Islet of Langerhans (tissue), 1 donor: ENCODE measurements at regions not wholly inside any gene's neighbourhood (a gene's known extent, or its start where the extent isn't known, plus 50 kb on each side); places are given as distances from the start of the nearest gene placed in this dataset.
"Not testable (repeated sequence)": the region's sequence is repeated elsewhere in the genome, so short reads cannot be mapped to it uniquely, and the experiment has no call there.

Experiments used
- FAIRE-seq: peaks from one replicate; lab custom pipeline; 2011; peaks lifted over from hg19 to GRCh38; lab: Jason Lieb, UNC

- FAIRE-seq, result no peak
Measured at GRCh38 chr4:166153548-166153947, 280.5 kb downstream of the TLL1 start.

DNA sequence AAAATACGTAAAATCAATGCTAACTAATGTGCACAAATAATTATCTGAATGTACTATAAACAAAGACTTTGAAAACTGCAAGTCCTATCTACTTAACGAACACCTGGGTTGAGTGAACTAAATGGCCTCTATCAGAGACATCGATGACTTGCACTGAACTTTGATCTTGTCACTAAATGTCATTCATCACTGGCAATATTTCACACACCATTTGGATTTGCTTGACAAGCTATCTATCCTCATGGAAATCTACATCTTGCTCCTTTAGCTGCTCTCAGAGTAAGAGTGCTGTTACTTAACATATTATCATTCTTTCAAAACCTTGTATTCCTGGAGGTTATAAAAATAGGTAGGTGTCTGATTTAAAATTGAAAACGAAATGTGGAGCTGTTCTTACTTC is 289.3 kb downstream of the TLL1 start:
- no peak for FAIRE-seq

DNA sequence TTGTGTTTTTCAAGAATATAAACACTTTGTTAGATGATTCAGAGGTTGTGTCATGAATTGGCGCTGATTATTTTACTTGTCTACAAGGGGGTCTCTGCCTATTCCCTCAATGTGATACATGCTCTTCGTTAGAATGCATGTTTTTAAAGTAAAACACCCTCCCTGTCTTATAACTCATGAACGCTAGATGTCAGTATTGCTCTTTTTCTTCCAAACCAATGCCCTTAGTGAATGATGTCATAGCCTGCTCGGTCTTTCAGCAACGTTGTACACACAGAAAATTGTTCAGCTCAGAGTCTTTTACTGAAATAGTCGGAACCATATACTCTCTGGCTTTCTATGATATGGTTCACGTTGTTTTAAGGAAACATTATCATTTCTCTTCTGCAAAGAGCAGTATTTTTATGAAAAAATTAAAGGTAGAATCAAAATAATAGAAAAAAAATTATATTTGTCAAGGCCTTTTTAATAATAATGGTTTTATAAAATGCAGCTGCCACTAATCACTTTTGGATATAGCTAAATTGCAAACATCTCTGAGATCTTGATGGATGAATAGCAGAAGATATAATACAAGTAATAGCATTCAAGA is 292.9 kb downstream of the TLL1 start:
- peak; percentile 99 for FAIRE-seq

- no peak for FAIRE-seq
Measured at GRCh38 chr4:166169111-166169510, 296.1 kb downstream of the TLL1 start.

DNA sequence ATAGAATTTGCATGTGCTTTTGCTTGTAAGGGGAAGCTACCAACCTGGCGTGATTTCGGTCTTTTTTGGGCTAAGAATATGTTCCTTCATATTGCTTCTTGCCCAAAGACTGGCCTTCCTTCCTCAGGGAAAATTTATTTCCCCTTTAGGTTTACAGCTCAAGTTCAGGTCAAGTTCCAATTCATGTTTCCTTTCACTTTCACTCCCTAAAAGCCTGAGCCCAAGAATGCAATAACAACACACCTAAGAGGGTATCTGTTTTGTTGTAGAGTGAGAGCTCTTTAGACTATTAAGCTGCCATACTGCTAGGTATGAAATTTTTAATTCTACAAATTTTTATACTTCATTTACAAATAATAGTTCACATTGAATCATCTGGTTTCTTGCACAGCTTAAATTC is 299.6 kb downstream of the TLL1 start:
- FAIRE-seq, result no peak

- no peak for FAIRE-seq
Measured at GRCh38 chr4:166174717-166175490, 301.9 kb downstream of the TLL1 start.

- no peak for FAIRE-seq
Measured at GRCh38 chr4:166182145-166182544, 309.1 kb downstream of the TLL1 start.

GRCh38 chr4:166195101-166195500 is 322.1 kb downstream of the TLL1 start:
- FAIRE-seq, result no peak

- FAIRE-seq, result no peak
Measured at GRCh38 chr4:166197166-166197565, 324.1 kb downstream of the TLL1 start.

DNA sequence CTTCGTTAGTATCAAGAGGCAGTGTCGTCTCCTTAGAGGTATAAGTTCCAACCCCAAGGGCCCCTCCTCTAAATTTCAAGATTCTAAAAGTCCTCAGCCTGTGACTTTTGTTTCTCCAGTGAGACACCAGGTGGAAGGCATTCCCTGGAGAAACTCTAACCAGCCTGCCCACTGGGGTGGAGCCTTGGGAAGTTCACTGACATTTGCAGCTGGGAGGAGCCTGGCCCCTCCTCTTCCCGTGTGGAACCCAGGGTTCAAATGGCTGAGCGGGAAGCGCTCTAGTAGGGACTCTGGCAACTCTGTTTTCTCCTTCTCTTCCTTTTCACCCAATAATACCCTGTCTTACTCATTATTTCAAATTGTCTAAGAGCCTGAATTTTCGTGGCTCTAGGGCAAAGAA is 325.0 kb downstream of the TLL1 start:
- no peak for FAIRE-seq

DNA sequence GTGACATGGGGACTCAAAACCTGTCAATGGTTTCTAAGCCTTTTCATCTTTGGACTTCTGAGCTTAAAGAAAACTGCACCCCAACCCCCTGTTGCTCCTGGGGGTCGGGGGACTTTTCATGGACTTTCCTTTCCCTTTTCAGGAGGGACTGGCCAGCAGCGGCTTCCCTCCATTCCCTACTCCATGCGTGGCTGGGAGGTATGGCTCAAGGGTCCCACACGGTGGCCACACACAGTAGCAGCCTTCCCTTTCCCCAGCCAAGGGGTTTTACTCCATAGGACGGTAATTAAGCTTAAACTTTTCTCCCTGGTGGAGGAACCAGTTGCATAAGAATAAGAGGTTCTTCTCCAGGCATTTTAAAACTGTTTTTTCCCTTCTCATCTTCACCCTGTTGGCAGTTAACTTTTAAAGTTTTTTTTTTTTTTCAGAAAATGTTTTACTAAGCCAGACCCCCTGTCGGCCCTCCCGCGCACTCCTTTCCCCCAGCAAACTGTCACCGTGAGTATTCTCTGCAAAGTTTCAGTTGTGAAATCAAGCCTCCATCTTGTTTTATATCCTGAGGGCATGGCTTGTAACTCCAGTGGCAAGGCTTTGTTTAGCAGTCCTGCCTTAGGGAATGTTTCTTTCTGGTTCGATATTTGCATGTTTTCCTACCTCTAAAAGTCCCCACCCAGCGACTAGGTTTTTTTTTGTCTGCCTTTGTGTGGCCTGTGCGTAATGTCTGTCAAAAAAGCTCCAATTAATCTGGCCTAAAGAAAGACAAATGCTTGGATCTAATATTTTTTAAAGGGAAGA is 325.7 kb downstream of the TLL1 start:
- FAIRE-seq, result no peak

DNA sequence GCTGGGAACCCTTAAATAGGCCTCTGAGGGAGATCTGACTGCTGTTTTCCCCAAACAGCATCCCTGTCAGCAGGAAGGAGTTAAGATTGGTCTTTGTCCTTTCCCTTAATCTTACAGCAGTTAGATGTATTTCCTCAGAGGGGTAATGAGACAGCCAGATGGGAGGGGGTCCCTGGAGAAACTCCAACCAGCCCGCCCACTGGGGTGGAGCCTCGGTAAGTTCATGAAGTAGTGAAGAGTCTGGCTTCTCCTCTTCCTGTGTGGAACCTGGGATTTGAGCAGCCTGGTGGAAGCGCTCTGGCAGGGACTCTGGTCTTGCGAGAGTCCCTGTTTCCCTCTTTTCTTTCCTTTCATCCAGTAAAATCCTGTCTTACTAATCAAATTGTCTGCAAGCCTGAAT is 330.0 kb downstream of the TLL1 start:
- no peak for FAIRE-seq

GRCh38 chr4:166212326-166212725 is 339.3 kb downstream of the TLL1 start:
- not testable (repeated sequence) for FAIRE-seq

GRCh38 chr4:166222271-166222670 is 349.2 kb downstream of the TLL1 start:
- peak; percentile 85 for FAIRE-seq

GRCh38 chr4:166228112-166228511 is 355.1 kb downstream of the TLL1 start:
- FAIRE-seq, result no peak

- FAIRE-seq, result no peak
Measured at GRCh38 chr4:166229799-166230198, 356.8 kb downstream of the TLL1 start.

DNA sequence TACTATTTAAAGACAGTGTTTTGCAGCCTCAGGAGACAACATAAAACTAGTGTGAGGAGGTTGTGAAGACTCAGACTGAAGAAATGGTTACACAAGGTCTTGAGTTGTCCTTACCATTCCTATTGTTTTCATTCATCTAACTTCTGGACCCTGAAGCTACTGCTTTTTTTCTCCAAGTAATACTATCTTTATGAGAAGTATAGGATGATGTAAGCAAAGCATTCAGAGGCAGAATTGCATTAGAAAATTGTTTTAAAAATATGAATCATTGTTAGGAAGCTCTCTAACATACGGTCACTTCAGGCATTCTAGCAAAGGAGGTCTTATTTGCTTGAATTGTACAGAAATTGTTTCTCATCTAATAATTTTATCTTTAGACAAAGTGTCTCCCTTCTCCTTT is 357.8 kb downstream of the TLL1 start:
- FAIRE-seq, result no peak

- FAIRE-seq, result no peak
Measured at GRCh38 chr4:166239354-166239753, 366.3 kb downstream of the TLL1 start.

GRCh38 chr4:166252487-166253402 is 379.7 kb downstream of the TLL1 start:
- no peak for FAIRE-seq

DNA sequence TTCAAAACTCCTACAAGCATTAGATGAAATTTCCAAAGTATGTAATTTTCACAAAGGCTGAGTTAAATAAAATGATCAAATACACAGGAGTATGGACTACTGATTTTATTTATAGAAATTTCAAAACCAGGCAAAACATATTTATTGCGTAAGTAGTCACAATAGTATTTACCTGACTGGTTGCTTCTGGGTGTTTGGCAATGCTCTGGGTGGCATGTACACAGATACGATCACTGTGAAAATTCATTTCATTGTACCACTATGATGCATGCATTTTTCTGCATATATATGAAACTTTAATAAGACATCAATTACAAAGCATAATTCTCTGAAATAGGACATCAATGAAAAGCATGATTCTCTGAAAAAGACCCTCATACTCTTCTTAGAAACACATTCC is 384.2 kb downstream of the TLL1 start:
- FAIRE-seq, result no peak

- FAIRE-seq, result no peak
Measured at GRCh38 chr4:166257891-166258290, 384.9 kb downstream of the TLL1 start.

GRCh38 chr4:166259081-166259480 is 386.0 kb downstream of the TLL1 start:
- no peak for FAIRE-seq
